ENCODE measurements at regions not wholly inside any gene's neighbourhood (a gene's known extent, or its start where the extent isn't known, plus 50 kb on each side); places are given as distances from the start of the nearest gene placed in this dataset.

GRCh38 chr10:88213065-88213605 is 349.7 kb downstream of the PTEN start:
- TF ChIP-seq CTCF (IDR thresholded peaks at IDR 0.05) = no peak
- TF ChIP-seq POLR2AphosphoS5 (IDR thresholded peaks at IDR 0.05) = no peak
